BLaER1 (cell line): ENCODE measurements at regions not wholly inside any gene's neighbourhood (a gene's known extent, or its start where the extent isn't known, plus 50 kb on each side); places are given as distances from the start of the nearest gene placed in this dataset.

Experiments
- H3K27ac ChIP-seq: shearing (Covaris generic); formaldehyde crosslinking; 2 replicates; pipeline ENCODE4 v1.8.1; 2022
- H3K27me3 ChIP-seq: shearing (Covaris generic); formaldehyde crosslinking; 2 replicates; pipeline ENCODE4 v1.8.1; 2022
- H3K36me3 ChIP-seq: shearing (Covaris generic); formaldehyde crosslinking; 2 replicates; pipeline ENCODE4 v1.8.1; 2022
- H3K4me1 ChIP-seq: shearing (Covaris generic); formaldehyde crosslinking; 2 replicates; pipeline ENCODE4 v1.8.1; 2022
- H3K4me2 ChIP-seq: shearing (Covaris generic); formaldehyde crosslinking; 2 replicates; pipeline ENCODE4 v1.8.1; 2022
- H3K4me3 ChIP-seq: shearing (Covaris generic); formaldehyde crosslinking; 2 replicates; pipeline ENCODE4 v1.8.1; 2022
- H3K9ac ChIP-seq: shearing (Covaris generic); formaldehyde crosslinking; 2 replicates; pipeline ENCODE4 v1.8.1; 2022
- H3K9me3 ChIP-seq: shearing (Covaris generic); formaldehyde crosslinking; 2 replicates; pipeline ENCODE4 v1.8.1; 2022
- H4K20me1 ChIP-seq: shearing (Covaris generic); formaldehyde crosslinking; 2 replicates; pipeline ENCODE4 v1.8.1; 2022
- Cebpa-rat ChIP-seq: shearing (Covaris generic); IDR thresholded peaks from 2 replicates; pipeline ENCODE4 v1.8.1; 2022

- Histone ChIP-seq H3K27me3 (no peaks in the 10 kb centered on the region), H4K20me1 (no peaks in the 10 kb centered on the region), H3K4me1 (peaks cover 11% of the 10 kb centered on the region), H3K27ac (no peak overlapping the region), H3K9me3 (no peaks in the 10 kb centered on the region), H3K4me3 (no peak overlapping the region), H3K36me3 (no peaks in the 10 kb centered on the region), H3K4me2 (peak overlapping the region; percentile 44), H3K9ac (no peak overlapping the region)
- no peak for TF ChIP-seq Cebpa-rat
Measured at GRCh38 chr12:25817166-25817565, 141.3 kb upstream of the RASSF8 start.

- no peak for TF ChIP-seq Cebpa-rat
- Histone ChIP-seq H4K20me1 (no peaks in the 10 kb centered on the region), H3K36me3 (no peaks in the 10 kb centered on the region), H3K27me3 (no peaks in the 10 kb centered on the region), H3K4me1 (peaks cover 11% of the 10 kb centered on the region), H3K4me2 (no peak overlapping the region), H3K9me3 (no peaks in the 10 kb centered on the region), H3K9ac (no peak overlapping the region), H3K27ac (no peak overlapping the region), H3K4me3 (no peak overlapping the region)
Measured at GRCh38 chr12:25818596-25819390, 139.7 kb upstream of the RASSF8 start.

GRCh38 chr12:25819691-25820090 is 138.8 kb upstream of the RASSF8 start:
- Histone ChIP-seq H4K20me1 (no peaks in the 10 kb centered on the region), H3K36me3 (no peaks in the 10 kb centered on the region), H3K27ac (no peak overlapping the region), H3K27me3 (no peaks in the 10 kb centered on the region), H3K4me2 (no peak overlapping the region), H3K9me3 (no peaks in the 10 kb centered on the region), H3K9ac (no peak overlapping the region), H3K4me3 (no peak overlapping the region), H3K4me1 (peaks cover 11% of the 10 kb centered on the region)
- no peak for TF ChIP-seq Cebpa-rat

- Histone ChIP-seq H3K4me1 (0 out of 2 replicates have a peak, but pooled peaks cover under 1% of the 10 kb centered on the region), H3K4me2 (no peak overlapping the region), H3K27me3 (no peaks in the 10 kb centered on the region), H3K36me3 (no peaks in the 10 kb centered on the region), H3K4me3 (no peak overlapping the region), H4K20me1 (no peaks in the 10 kb centered on the region), H3K9ac (no peak overlapping the region), H3K27ac (no peak overlapping the region), H3K9me3 (no peaks in the 10 kb centered on the region)
- no peak for TF ChIP-seq Cebpa-rat
Measured at GRCh38 chr12:25822281-25822680, 136.2 kb upstream of the RASSF8 start.

GRCh38 chr12:25824734-25825133 is 133.7 kb upstream of the RASSF8 start:
- Histone ChIP-seq H3K36me3 (no peaks in the 10 kb centered on the region), H3K9ac (no peak overlapping the region), H3K9me3 (no peaks in the 10 kb centered on the region), H3K27ac (no peak overlapping the region), H3K27me3 (no peaks in the 10 kb centered on the region), H3K4me3 (no peak overlapping the region), H4K20me1 (no peaks in the 10 kb centered on the region), H3K4me2 (no peak overlapping the region), H3K4me1 (no peaks in the 10 kb centered on the region)
- TF ChIP-seq Cebpa-rat: no peak

GRCh38 chr12:25825446-25825845 is 133.0 kb upstream of the RASSF8 start:
- Histone ChIP-seq H3K9ac (no peak overlapping the region), H3K4me3 (no peak overlapping the region)
- TF ChIP-seq Cebpa-rat: no peak

GRCh38 chr12:25827141-25827540 is 131.3 kb upstream of the RASSF8 start:
- H3K27ac ChIP-seq: no peak overlapping the region
- H3K9ac ChIP-seq: no peak overlapping the region
- H3K27me3 ChIP-seq: no peaks in the 10 kb centered on the region
- no peaks in the 10 kb centered on the region for H3K36me3 ChIP-seq
- no peaks in the 10 kb centered on the region for H4K20me1 ChIP-seq
- H3K4me1 ChIP-seq: no peaks in the 10 kb centered on the region
- TF ChIP-seq Cebpa-rat: no peak
- no peak overlapping the region for H3K4me2 ChIP-seq
- no peaks in the 10 kb centered on the region for H3K9me3 ChIP-seq
- no peak overlapping the region for H3K4me3 ChIP-seq

More at GRCh38 chr12:25825446-25825845, 133.0 kb upstream of the RASSF8 start:
- Histone ChIP-seq H3K27ac (no peak overlapping the region), H3K36me3 (no peaks in the 10 kb centered on the region), H3K9me3 (no peaks in the 10 kb centered on the region), H3K4me1 (no peaks in the 10 kb centered on the region), H3K4me2 (no peak overlapping the region), H4K20me1 (no peaks in the 10 kb centered on the region), H3K27me3 (no peaks in the 10 kb centered on the region)

GRCh38 chr12:25827747-25828146 is 130.7 kb upstream of the RASSF8 start:
- Histone ChIP-seq H3K27ac (no peak overlapping the region), H3K4me2 (no peak overlapping the region)

GRCh38 chr12:25828188-25828587 is 130.3 kb upstream of the RASSF8 start:
- H3K4me1 ChIP-seq: no peaks in the 10 kb centered on the region
- no peak overlapping the region for H3K4me2 ChIP-seq
- no peaks in the 10 kb centered on the region for H3K36me3 ChIP-seq

More at GRCh38 chr12:25827747-25828146, 130.7 kb upstream of the RASSF8 start:
- Histone ChIP-seq H3K9me3 (no peaks in the 10 kb centered on the region), H3K36me3 (no peaks in the 10 kb centered on the region), H3K27me3 (no peaks in the 10 kb centered on the region), H4K20me1 (no peaks in the 10 kb centered on the region), H3K4me1 (no peaks in the 10 kb centered on the region), H3K4me3 (no peak overlapping the region), H3K9ac (no peak overlapping the region)
- no peak for TF ChIP-seq Cebpa-rat

GRCh38 chr12:25829192-25829591 is 129.3 kb upstream of the RASSF8 start:
- Histone ChIP-seq H3K9me3 (no peaks in the 10 kb centered on the region), H3K9ac (no peak overlapping the region), H3K4me2 (no peak overlapping the region), H4K20me1 (no peaks in the 10 kb centered on the region), H3K27me3 (no peaks in the 10 kb centered on the region), H3K36me3 (no peaks in the 10 kb centered on the region), H3K27ac (no peak overlapping the region), H3K4me1 (no peaks in the 10 kb centered on the region), H3K4me3 (no peak overlapping the region)
- no peak for TF ChIP-seq Cebpa-rat

More at GRCh38 chr12:25828188-25828587, 130.3 kb upstream of the RASSF8 start:
- Histone ChIP-seq H3K4me3 (no peak overlapping the region), H3K9me3 (no peaks in the 10 kb centered on the region), H3K9ac (no peak overlapping the region), H3K27me3 (no peaks in the 10 kb centered on the region), H4K20me1 (no peaks in the 10 kb centered on the region), H3K27ac (no peak overlapping the region)
- TF ChIP-seq Cebpa-rat: no peak
